ENCODE measurements at regions not wholly inside any gene's neighbourhood (a gene's known extent, or its start where the extent isn't known, plus 50 kb on each side); places are given as distances from the start of the nearest gene placed in this dataset.

DNA sequence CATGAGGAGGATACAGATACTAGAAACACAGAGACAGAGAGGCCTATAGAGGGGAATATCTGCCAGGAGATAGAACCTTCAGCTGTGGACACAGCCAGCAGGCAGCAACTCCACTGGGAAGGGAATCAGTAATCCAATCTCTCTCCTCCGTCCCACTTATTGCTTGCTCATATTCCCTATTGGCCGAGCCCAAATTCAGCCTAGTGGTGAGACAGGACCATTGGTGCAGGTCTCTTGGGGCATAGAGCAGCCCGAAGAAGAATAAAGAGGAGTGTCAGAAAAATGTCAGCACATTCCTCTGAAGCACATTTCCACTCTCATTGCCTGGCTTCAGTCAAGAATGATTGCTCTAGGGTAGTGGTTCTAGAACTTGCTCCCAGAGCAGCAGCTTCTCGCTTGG is 1091.5 kb upstream of the GYPC start:
- no peaks in the 10 kb centered on the region for H3K27me3 ChIP-seq (replicated peaks; ENCODE audit: insufficient read depth, low read depth, low read length, poor library complexity)
- no peaks in the 10 kb centered on the region for H3K36me3 ChIP-seq (ENCODE audit: insufficient read depth, low read length, poor library complexity, severe bottlenecking)
- peaks cover 11% of the 10 kb centered on the region for H3K9me3 ChIP-seq (ENCODE audit: low read depth, low read length, poor library complexity, severe bottlenecking)
- intact Hi-C loops (cut with micrococcal nuclease; ENCODE audit: unreplicated experiment), result no loop called here
- TF ChIP-seq, protein P1, sequence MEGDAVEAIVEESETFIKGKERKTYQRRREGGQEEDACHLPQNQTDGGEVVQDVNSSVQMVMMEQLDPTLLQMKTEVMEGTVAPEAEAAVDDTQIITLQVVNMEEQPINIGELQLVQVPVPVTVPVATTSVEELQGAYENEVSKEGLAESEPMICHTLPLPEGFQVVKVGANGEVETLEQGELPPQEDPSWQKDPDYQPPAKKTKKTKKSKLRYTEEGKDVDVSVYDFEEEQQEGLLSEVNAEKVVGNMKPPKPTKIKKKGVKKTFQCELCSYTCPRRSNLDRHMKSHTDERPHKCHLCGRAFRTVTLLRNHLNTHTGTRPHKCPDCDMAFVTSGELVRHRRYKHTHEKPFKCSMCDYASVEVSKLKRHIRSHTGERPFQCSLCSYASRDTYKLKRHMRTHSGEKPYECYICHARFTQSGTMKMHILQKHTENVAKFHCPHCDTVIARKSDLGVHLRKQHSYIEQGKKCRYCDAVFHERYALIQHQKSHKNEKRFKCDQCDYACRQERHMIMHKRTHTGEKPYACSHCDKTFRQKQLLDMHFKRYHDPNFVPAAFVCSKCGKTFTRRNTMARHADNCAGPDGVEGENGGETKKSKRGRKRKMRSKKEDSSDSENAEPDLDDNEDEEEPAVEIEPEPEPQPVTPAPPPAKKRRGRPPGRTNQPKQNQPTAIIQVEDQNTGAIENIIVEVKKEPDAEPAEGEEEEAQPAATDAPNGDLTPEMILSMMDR (conservative IDR thresholded peaks at IDR 0.05; ENCODE audit: low read depth, low read length), result no peak
- TF ChIP-seq EZH2 (IDR thresholded peaks at IDR 0.05; ENCODE audit: borderline replicate concordance, low read depth, low read length, poor library complexity, severe bottlenecking), result no peak
- no peak overlapping the region for H3K27ac ChIP-seq (ENCODE audit: low read depth, low read length, poor library complexity, severe bottlenecking)
- no TSS peak for BruUV-seq (replicated peaks)
- DNase-seq (ENCODE audit: low spot score), result no peak
- no peak overlapping the region for H3K4me3 ChIP-seq (ENCODE audit: low read depth, low read length, poor library complexity, severe bottlenecking)
- ChIA-PET POLR2A (ENCODE audit: low non-redundant PET) (no interaction called here), CTCF (no interaction called here)
- H3K4me1 ChIP-seq (ENCODE audit: insufficient read depth, low read length, poor library complexity, severe bottlenecking), result no peaks in the 10 kb centered on the region

GRCh38 chr2:125566422-125566821 is 1089.5 kb upstream of the GYPC start:
- ChIA-PET CTCF (no interaction called here), POLR2A (ENCODE audit: low non-redundant PET) (no interaction called here)
- Histone ChIP-seq H3K4me1 (ENCODE audit: insufficient read depth, low read length, poor library complexity, severe bottlenecking) (no peaks in the 10 kb centered on the region), H3K9me3 (ENCODE audit: low read depth, low read length, poor library complexity, severe bottlenecking) (peaks cover 11% of the 10 kb centered on the region), H3K27ac (ENCODE audit: low read depth, low read length, poor library complexity, severe bottlenecking) (no peak overlapping the region), H3K36me3 (ENCODE audit: insufficient read depth, low read length, poor library complexity, severe bottlenecking) (no peaks in the 10 kb centered on the region), H3K4me3 (ENCODE audit: low read depth, low read length, poor library complexity, severe bottlenecking) (no peak overlapping the region), H3K27me3 (replicated peaks; ENCODE audit: insufficient read depth, low read depth, low read length, poor library complexity) (no peaks in the 10 kb centered on the region)
- TF ChIP-seq, protein P1 (conservative IDR thresholded peaks at IDR 0.05; ENCODE audit: low read depth, low read length), result no peak
- TF ChIP-seq EZH2 (IDR thresholded peaks at IDR 0.05; ENCODE audit: borderline replicate concordance, low read depth, low read length, poor library complexity, severe bottlenecking), result no peak
- no TSS peak for BruUV-seq (replicated peaks)
- no peak for DNase-seq (ENCODE audit: low spot score)
- intact Hi-C loops (cut with micrococcal nuclease; ENCODE audit: unreplicated experiment), result no loop called here

DNA sequence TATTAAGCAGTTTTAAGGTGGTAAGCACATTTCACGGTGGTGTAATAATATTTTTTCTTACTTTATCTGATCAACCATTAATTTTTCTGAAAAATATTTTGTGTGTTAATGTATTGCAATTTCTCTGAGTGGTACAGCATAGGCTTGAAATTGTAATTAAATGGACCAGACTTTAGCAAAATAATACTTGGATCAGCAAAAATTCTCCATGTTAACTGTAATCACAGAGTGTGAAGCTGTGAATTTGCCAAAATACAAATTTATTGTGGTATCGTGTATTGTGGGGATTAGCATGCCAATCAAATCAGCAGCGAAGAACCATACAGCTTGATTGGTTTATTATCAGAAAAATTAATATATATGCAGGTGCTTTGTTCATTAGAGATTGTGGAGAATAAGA is 1088.9 kb upstream of the GYPC start:
- H3K27me3 ChIP-seq (replicated peaks; ENCODE audit: insufficient read depth, low read depth, low read length, poor library complexity), result no peaks in the 10 kb centered on the region
- ChIA-PET POLR2A (ENCODE audit: low non-redundant PET) (no interaction called here), CTCF (no interaction called here)
- no TSS peak for BruUV-seq (replicated peaks)
- no peak overlapping the region for H3K27ac ChIP-seq (ENCODE audit: low read depth, low read length, poor library complexity, severe bottlenecking)
- no peaks in the 10 kb centered on the region for H3K36me3 ChIP-seq (ENCODE audit: insufficient read depth, low read length, poor library complexity, severe bottlenecking)
- no peak for DNase-seq (ENCODE audit: low spot score)
- no peak overlapping the region for H3K4me3 ChIP-seq (ENCODE audit: low read depth, low read length, poor library complexity, severe bottlenecking)
- intact Hi-C loops (cut with micrococcal nuclease; ENCODE audit: unreplicated experiment), result no loop called here
- H3K9me3 ChIP-seq (ENCODE audit: low read depth, low read length, poor library complexity, severe bottlenecking), result peaks cover 11% of the 10 kb centered on the region
- TF ChIP-seq EZH2 (IDR thresholded peaks at IDR 0.05; ENCODE audit: borderline replicate concordance, low read depth, low read length, poor library complexity, severe bottlenecking), result no peak
- TF ChIP-seq, protein P1 (conservative IDR thresholded peaks at IDR 0.05; ENCODE audit: low read depth, low read length), result no peak
- H3K4me1 ChIP-seq (ENCODE audit: insufficient read depth, low read length, poor library complexity, severe bottlenecking), result no peaks in the 10 kb centered on the region
